PC-3 (cell line): ENCODE measurements at regions not wholly inside any gene's neighbourhood (a gene's known extent, or its start where the extent isn't known, plus 50 kb on each side); places are given as distances from the start of the nearest gene placed in this dataset.

Experiments used
- CTCF ChIP-seq: fragments of 300-600 bp; sonication (generic); conservative IDR thresholded peaks from 2 replicates; pipeline ENCODE4 v1.5.1; 2017; ENCODE audit warnings: antibody characterized with exemption, low read depth, mild to moderate bottlenecking, low read length
- EZH2 ChIP-seq: fragments of 300-600 bp; sonication (generic); IDR thresholded peaks from one replicate; pipeline ENCODE4 v1.6.1; 2017; ENCODE audit warnings: antibody characterized with exemption, mild to moderate bottlenecking, low read length; ENCODE audit not compliant: unreplicated experiment
- EZH2phosphoT487 ChIP-seq: fragments of 300-600 bp; sonication (generic); IDR thresholded peaks from 2 replicates; pipeline ENCODE4 v1.6.1; 2018; ENCODE audit warnings: mild to moderate bottlenecking, antibody characterized with exemption, low read length, borderline replicate concordance

- TF ChIP-seq CTCF (no peak), EZH2phosphoT487 (no peak), EZH2 (no peak)
Observed at GRCh38 chr17:43324205-43324893, 74.4 kb upstream of the ARL4D start.
